ENCODE measurements at regions not wholly inside any gene's neighbourhood (a gene's known extent, or its start where the extent isn't known, plus 50 kb on each side); places are given as distances from the start of the nearest gene placed in this dataset.

GRCh38 chr13:78430811-78431210 is 172.5 kb downstream of the POU4F1 start:
- ChIA-PET POLR2A (no interaction called here), CTCF (interaction anchor here (1.2 kb wide), 1 partner anchor 293 kb away, joined by 3 read pairs; no protein-coding TSS in a partner anchor)
- Histone ChIP-seq H3K4me1 (peaks cover 33% of the 10 kb centered on the region), H3K4me3 (ENCODE audit: low read depth, low read length) (no peak overlapping the region), H3K36me3 (ENCODE audit: control insufficient read depth, insufficient read depth, low read length) (no peaks in the 10 kb centered on the region), H3K27me3 (replicated peaks; ENCODE audit: control insufficient read depth, insufficient read depth, low read length) (no peaks in the 10 kb centered on the region), H3K9me3 (no peaks in the 10 kb centered on the region)
- Mint-ChIP-seq H3K27me3 (ENCODE audit: insufficient read depth, unreplicated experiment) (no peaks in the 10 kb centered on the region), H3K9me3 (ENCODE audit: unreplicated experiment) (no peaks in the 10 kb centered on the region), H3K4me1 (ENCODE audit: low read depth, unreplicated experiment) (no peaks in the 10 kb centered on the region), H3K36me3 (ENCODE audit: insufficient read depth, unreplicated experiment) (no peaks in the 10 kb centered on the region), H3K27ac (ENCODE audit: unreplicated experiment) (peak overlapping the region; percentile 66), H3K4me3 (ENCODE audit: unreplicated experiment) (no peak overlapping the region)
- TF ChIP-seq CTCF (IDR thresholded peaks at IDR 0.05; ENCODE audit: insufficient read depth in 1 of 2, low read depth in 1 of 2, low read length in 1 of 2, severe bottlenecking in 1 of 2, unreplicated experiment in 1 of 2), result no peak
- BruUV-seq (replicated peaks), result no TSS peak
- intact Hi-C loops (cut with micrococcal nuclease; ENCODE audit: unreplicated experiment), result loop anchor here (10.0 kb wide), 1 partner anchor 296 kb away; no protein-coding TSS in a partner anchor
- DNase-seq, result peak in 1 of 2 experiments; percentile 24

- no peaks in the 10 kb centered on the region for H3K4me1 Mint-ChIP-seq (ENCODE audit: low read depth, unreplicated experiment)
- POLR2A ChIA-PET, result no interaction called here
- intact Hi-C loops (cut with micrococcal nuclease; ENCODE audit: unreplicated experiment), result loop anchor here (10.0 kb wide), 1 partner anchor 295 kb away; no protein-coding TSS in a partner anchor
- no peaks in the 10 kb centered on the region for H3K9me3 Mint-ChIP-seq (ENCODE audit: unreplicated experiment)
- Histone ChIP-seq H3K27me3 (replicated peaks; ENCODE audit: control insufficient read depth, insufficient read depth, low read length) (no peaks in the 10 kb centered on the region), H3K4me1 (peaks cover 33% of the 10 kb centered on the region), H3K36me3 (ENCODE audit: control insufficient read depth, insufficient read depth, low read length) (no peaks in the 10 kb centered on the region), H3K4me3 (ENCODE audit: low read depth, low read length) (no peak overlapping the region), H3K9me3 (no peaks in the 10 kb centered on the region)
- CTCF ChIA-PET, result interaction anchor here (1.2 kb wide), 1 partner anchor 293 kb away, joined by 3 read pairs; no protein-coding TSS in a partner anchor
- no peak for TF ChIP-seq CTCF (IDR thresholded peaks at IDR 0.05; ENCODE audit: insufficient read depth in 1 of 2, low read depth in 1 of 2, low read length in 1 of 2, severe bottlenecking in 1 of 2, unreplicated experiment in 1 of 2)
- H3K4me3 Mint-ChIP-seq (ENCODE audit: unreplicated experiment), result no peak overlapping the region
- peak overlapping the region; percentile 66 for H3K27ac Mint-ChIP-seq (ENCODE audit: unreplicated experiment)
- BruUV-seq (replicated peaks), result no TSS peak
- DNase-seq, result no peak
- no peaks in the 10 kb centered on the region for H3K27me3 Mint-ChIP-seq (ENCODE audit: insufficient read depth, unreplicated experiment)
- H3K36me3 Mint-ChIP-seq (ENCODE audit: insufficient read depth, unreplicated experiment), result no peaks in the 10 kb centered on the region
Observed at GRCh38 chr13:78430166-78430791, 173.1 kb downstream of the POU4F1 start.

- peaks cover 33% of the 10 kb centered on the region for H3K4me1 ChIP-seq
- H3K36me3 ChIP-seq (ENCODE audit: control insufficient read depth, insufficient read depth, low read length), result no peaks in the 10 kb centered on the region
- intact Hi-C loops (cut with micrococcal nuclease; ENCODE audit: unreplicated experiment), result no loop called here
- Mint-ChIP-seq H3K9me3 (ENCODE audit: unreplicated experiment) (peaks cover 10% of the 10 kb centered on the region), H3K4me3 (ENCODE audit: unreplicated experiment) (no peak overlapping the region), H3K27ac (ENCODE audit: unreplicated experiment) (no peak overlapping the region), H3K27me3 (ENCODE audit: insufficient read depth, unreplicated experiment) (no peaks in the 10 kb centered on the region), H3K4me1 (ENCODE audit: low read depth, unreplicated experiment) (no peaks in the 10 kb centered on the region), H3K36me3 (ENCODE audit: insufficient read depth, unreplicated experiment) (no peaks in the 10 kb centered on the region)
- no peak for TF ChIP-seq CTCF (IDR thresholded peaks at IDR 0.05; ENCODE audit: insufficient read depth in 1 of 2, low read depth in 1 of 2, low read length in 1 of 2, severe bottlenecking in 1 of 2, unreplicated experiment in 1 of 2)
- H3K27me3 ChIP-seq (replicated peaks; ENCODE audit: control insufficient read depth, insufficient read depth, low read length), result no peaks in the 10 kb centered on the region
- POLR2A ChIA-PET, result no interaction called here
- DNase-seq, result no peak
- H3K9me3 ChIP-seq, result no peaks in the 10 kb centered on the region
- CTCF ChIA-PET, result no interaction called here
- BruUV-seq (replicated peaks), result no TSS peak
- H3K4me3 ChIP-seq (ENCODE audit: low read depth, low read length), result no peak overlapping the region
Observed at GRCh38 chr13:78428646-78429045, 174.7 kb downstream of the POU4F1 start.
